ENCODE measurements at regions not wholly inside any gene's neighbourhood (a gene's known extent, or its start where the extent isn't known, plus 50 kb on each side); places are given as distances from the start of the nearest gene placed in this dataset.

DNA sequence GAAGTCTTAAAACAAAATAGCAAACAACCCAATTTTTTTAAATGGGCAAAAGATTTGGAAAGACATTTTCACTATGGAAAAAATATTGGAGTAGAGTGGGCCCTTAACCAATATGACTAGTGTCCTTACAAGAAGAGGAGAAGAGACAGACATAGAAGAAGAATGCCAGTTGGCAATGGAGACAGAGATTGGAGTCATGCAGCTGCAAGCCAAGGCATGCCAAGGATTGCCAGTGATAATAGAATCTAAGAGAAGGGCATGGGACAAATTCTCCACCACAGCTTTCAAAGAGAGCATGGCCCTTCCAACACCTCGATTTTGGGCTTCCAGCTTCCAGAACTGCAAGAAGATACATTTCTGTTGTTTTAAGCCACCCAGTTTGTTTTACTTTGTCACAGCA lies 92.7 kb downstream of the RGS2 start:
- TF ChIP-seq POLR2A (IDR thresholded peaks at IDR 0.05), result no peak
- no peak for TF ChIP-seq CTCF (IDR thresholded peaks at IDR 0.05)
